ENCODE measurements at regions not wholly inside any gene's neighbourhood (a gene's known extent, or its start where the extent isn't known, plus 50 kb on each side); places are given as distances from the start of the nearest gene placed in this dataset.

- no peak overlapping the region for H3K4me3 ChIP-seq
- no peak overlapping the region for H3K27ac ChIP-seq
- no peaks in the 10 kb centered on the region for H3K4me1 ChIP-seq
- no peaks in the 10 kb centered on the region for H3K9me3 ChIP-seq (replicated peaks)
- no peaks in the 10 kb centered on the region for H3K27me3 ChIP-seq
- no peak for DNase-seq
- no peaks in the 10 kb centered on the region for H3K36me3 ChIP-seq
These were observed 198.7 kb downstream of the GPX5 start for GRCh38 chr6:28724395-28724794.

- no peak overlapping the region for H3K4me3 ChIP-seq
- no peaks in the 10 kb centered on the region for H3K27me3 ChIP-seq
- DNase-seq: no peak
- no peaks in the 10 kb centered on the region for H3K4me1 ChIP-seq
- no peaks in the 10 kb centered on the region for H3K36me3 ChIP-seq
- no peak overlapping the region for H3K27ac ChIP-seq
- no peaks in the 10 kb centered on the region for H3K9me3 ChIP-seq (replicated peaks)
These were observed 198.4 kb downstream of the TRIM27 start for GRCh38 chr6:28725274-28725809.

GRCh38 chr6:28725890-28726348 lies 197.9 kb downstream of the TRIM27 start:
- Histone ChIP-seq H3K27ac (no peak overlapping the region), H3K27me3 (no peaks in the 10 kb centered on the region), H3K36me3 (no peaks in the 10 kb centered on the region), H3K4me1 (no peaks in the 10 kb centered on the region), H3K9me3 (replicated peaks) (no peaks in the 10 kb centered on the region), H3K4me3 (no peak overlapping the region)
- no peak for DNase-seq

GRCh38 chr6:28726569-28727309 lies 197.0 kb downstream of the TRIM27 start:
- no peak for DNase-seq
- Histone ChIP-seq H3K4me1 (no peaks in the 10 kb centered on the region), H3K27me3 (no peaks in the 10 kb centered on the region), H3K4me3 (no peak overlapping the region), H3K27ac (no peak overlapping the region), H3K36me3 (no peaks in the 10 kb centered on the region), H3K9me3 (replicated peaks) (no peaks in the 10 kb centered on the region)

- Histone ChIP-seq H3K27ac (no peak overlapping the region), H3K4me1 (no peaks in the 10 kb centered on the region), H3K9me3 (replicated peaks) (no peaks in the 10 kb centered on the region), H3K27me3 (no peaks in the 10 kb centered on the region), H3K36me3 (no peaks in the 10 kb centered on the region), H3K4me3 (peak overlapping the region; percentile 60)
- DNase-seq: no peak
These were observed 196.1 kb downstream of the TRIM27 start for GRCh38 chr6:28727559-28728211.

GRCh38 chr6:28729501-28730402 lies 194.0 kb downstream of the TRIM27 start:
- Histone ChIP-seq H3K27ac (no peak overlapping the region), H3K4me3 (peak overlapping the region; percentile 60), H3K4me1 (no peaks in the 10 kb centered on the region), H3K9me3 (replicated peaks) (no peaks in the 10 kb centered on the region), H3K27me3 (no peaks in the 10 kb centered on the region), H3K36me3 (no peaks in the 10 kb centered on the region)
- DNase-seq: no peak

- H3K9me3 ChIP-seq (replicated peaks): no peaks in the 10 kb centered on the region
- no peak overlapping the region for H3K4me3 ChIP-seq
- H3K27ac ChIP-seq: no peak overlapping the region
- H3K27me3 ChIP-seq: no peaks in the 10 kb centered on the region
- no peaks in the 10 kb centered on the region for H3K4me1 ChIP-seq
- DNase-seq: no peak
- H3K36me3 ChIP-seq: no peaks in the 10 kb centered on the region
These were observed 191.7 kb downstream of the TRIM27 start for GRCh38 chr6:28732052-28732451.

GRCh38 chr6:28734443-28734959 lies 189.3 kb downstream of the TRIM27 start:
- Histone ChIP-seq H3K36me3 (no peaks in the 10 kb centered on the region), H3K27ac (no peak overlapping the region), H3K9me3 (replicated peaks) (no peaks in the 10 kb centered on the region), H3K4me1 (no peaks in the 10 kb centered on the region), H3K4me3 (no peak overlapping the region), H3K27me3 (no peaks in the 10 kb centered on the region)
- DNase-seq: no peak

- H3K4me3 ChIP-seq: no peak overlapping the region
- H3K27me3 ChIP-seq: no peaks in the 10 kb centered on the region
- H3K4me1 ChIP-seq: no peaks in the 10 kb centered on the region
- no peaks in the 10 kb centered on the region for H3K9me3 ChIP-seq (replicated peaks)
- no peak overlapping the region for H3K27ac ChIP-seq
- no peak for DNase-seq
- H3K36me3 ChIP-seq: no peaks in the 10 kb centered on the region
These were observed 187.7 kb downstream of the TRIM27 start for GRCh38 chr6:28736121-28736520.

GRCh38 chr6:28737750-28738395 lies 185.9 kb downstream of the TRIM27 start:
- Histone ChIP-seq H3K9me3 (replicated peaks) (no peaks in the 10 kb centered on the region), H3K4me1 (no peaks in the 10 kb centered on the region), H3K27me3 (no peaks in the 10 kb centered on the region), H3K36me3 (no peaks in the 10 kb centered on the region), H3K4me3 (no peak overlapping the region), H3K27ac (no peak overlapping the region)
- DNase-seq: no peak

- Histone ChIP-seq H3K9me3 (replicated peaks) (no peaks in the 10 kb centered on the region), H3K4me1 (no peaks in the 10 kb centered on the region), H3K4me3 (no peak overlapping the region), H3K36me3 (no peaks in the 10 kb centered on the region), H3K27me3 (no peaks in the 10 kb centered on the region), H3K27ac (no peak overlapping the region)
- DNase-seq: no peak
These were observed 185.4 kb downstream of the TRIM27 start for GRCh38 chr6:28738396-28738765.

- H3K4me1 ChIP-seq: no peaks in the 10 kb centered on the region
- no peak overlapping the region for H3K4me3 ChIP-seq
- H3K36me3 ChIP-seq: no peaks in the 10 kb centered on the region
- no peaks in the 10 kb centered on the region for H3K9me3 ChIP-seq (replicated peaks)
- no peaks in the 10 kb centered on the region for H3K27me3 ChIP-seq
- DNase-seq: no peak
- no peak overlapping the region for H3K27ac ChIP-seq
These were observed 182.4 kb downstream of the TRIM27 start for GRCh38 chr6:28741363-28741762.

- H3K9me3 ChIP-seq (replicated peaks): no peaks in the 10 kb centered on the region
- no peaks in the 10 kb centered on the region for H3K4me1 ChIP-seq
- peak; percentile 6 to 13 for DNase-seq
- no peak overlapping the region for H3K4me3 ChIP-seq
- H3K27me3 ChIP-seq: no peaks in the 10 kb centered on the region
- no peaks in the 10 kb centered on the region for H3K36me3 ChIP-seq
- no peak overlapping the region for H3K27ac ChIP-seq
These were observed 181.0 kb downstream of the TRIM27 start for GRCh38 chr6:28742668-28743270.

GRCh38 chr6:28743271-28743789 lies 180.5 kb downstream of the TRIM27 start:
- DNase-seq: no peak
- Histone ChIP-seq H3K9me3 (replicated peaks) (no peaks in the 10 kb centered on the region), H3K27me3 (no peaks in the 10 kb centered on the region)

More at GRCh38 chr6:28743271-28743789, 180.5 kb downstream of the TRIM27 start:
- Histone ChIP-seq H3K4me3 (no peak overlapping the region), H3K36me3 (no peaks in the 10 kb centered on the region), H3K4me1 (no peaks in the 10 kb centered on the region), H3K27ac (no peak overlapping the region)
